ENCODE measurements at regions not wholly inside any gene's neighbourhood (a gene's known extent, or its start where the extent isn't known, plus 50 kb on each side); places are given as distances from the start of the nearest gene placed in this dataset.

DNA sequence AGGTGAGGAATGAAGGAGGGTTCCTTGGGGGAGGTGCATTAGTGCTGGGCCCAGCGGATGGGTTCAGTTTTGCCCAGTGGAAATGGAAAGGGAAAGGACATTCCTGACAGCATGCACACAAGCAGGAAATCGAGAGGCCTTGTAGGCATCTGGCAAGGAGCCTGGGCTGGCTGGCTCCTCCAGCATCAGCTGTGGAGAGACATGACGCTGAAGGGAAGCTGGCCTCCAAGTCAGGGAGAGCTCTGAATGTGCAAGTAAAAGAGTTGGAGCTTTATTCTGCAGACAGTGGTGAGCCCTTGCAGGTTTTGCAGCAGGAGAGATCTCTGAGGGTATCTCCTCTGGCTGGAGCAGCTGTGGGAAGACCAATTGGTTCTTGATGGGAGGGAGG, 154.3 kb downstream of the MRPL14 start:
- ChIA-PET POLR2A (interaction anchor here (0.7 to 0.9 kb wide), 2 partner anchors 27 to 294 kb away, joined by 3 read pairs; no protein-coding TSS in a partner anchor), CTCF (interaction anchor here (0.7 kb wide), 1 partner anchor 117 kb away, joined by 3 read pairs; no protein-coding TSS in a partner anchor), SMC1A (ENCODE audit: uncharacterized antibody, unreplicated experiment) (interaction anchor here (0.8 to 2.5 kb wide), 2 partner anchors 8 to 22 kb away, joined by 3 to 7 read pairs; no protein-coding TSS in a partner anchor), RAD21 (ENCODE audit: unreplicated experiment) (no interaction called here)
- WGBS (ENCODE audit: insufficient coverage, insufficient replicate concordance, low lambda C conversion rate, missing lambda C conversion rate): 62% methylated on average over 3 of the region's 3 CpGs
- intact Hi-C loops (cut with micrococcal nuclease; ENCODE audit: unreplicated experiment) (no loop called here), in situ Hi-C loops (cut with MboI) (no loop called here)
- TF ChIP-seq CREB1 (IDR thresholded peaks at IDR 0.05; ENCODE audit: low read depth): no peak
- TF ChIP-seq CBX5 (IDR thresholded peaks at IDR 0.05; ENCODE audit: low read depth): no peak
- TF ChIP-seq ZNF217 (IDR thresholded peaks at IDR 0.05): no peak
- no peak for TF ChIP-seq HSF1 (IDR thresholded peaks at IDR 0.05; ENCODE audit: low read depth, low read length)
- no peak for TF ChIP-seq FOXM1 (IDR thresholded peaks at IDR 0.05; ENCODE audit: low read depth, low read length)
- TF ChIP-seq KDM1A (IDR thresholded peaks at IDR 0.05; ENCODE audit: borderline replicate concordance): no peak
- no peak for TF ChIP-seq ELK1 (IDR thresholded peaks at IDR 0.05; ENCODE audit: low read depth, low read length)
- TF ChIP-seq BCL11A (IDR thresholded peaks at IDR 0.05; ENCODE audit: low read depth, low read length): no peak
- TF ChIP-seq ZBTB11 (CRISPR knock-in tag; IDR thresholded peaks at IDR 0.05): no peak
- no peak for TF ChIP-seq ZZZ3 (IDR thresholded peaks at IDR 0.05; ENCODE audit: control insufficient read depth, insufficient read length, low read depth)
- H4K20me1 ChIP-seq (ENCODE audit: control insufficient read depth, insufficient read depth): no peaks in the 10 kb centered on the region
- H3K9me3 ChIP-seq (replicated peaks; ENCODE audit: control insufficient read depth, insufficient read depth, low read length): no peaks in the 10 kb centered on the region; the same call in 2 of the 3 replicates
- H3K4me3 ChIP-seq: no peak overlapping the region
- no TSS peak for BruUV-seq (replicated peaks)
- no peaks in the 10 kb centered on the region for H3K36me3 ChIP-seq (ENCODE audit: control insufficient read depth in 2 of 2, insufficient read depth in 2 of 2, low read length in 1 of 2)
- ATAC-seq (no peak), FAIRE-seq (no peak), DNase-seq (ENCODE audit: low read depth, low spot score) (no peak)
- H3K27me3 ChIP-seq (replicated peaks in 1 of 2; ENCODE audit: control insufficient read depth in 2 of 2, insufficient read depth in 2 of 2, low read length in 1 of 2): no peaks in the 10 kb centered on the region
- H3K4me1 ChIP-seq (ENCODE audit: control insufficient read depth, insufficient read depth, low read length): peaks cover 10% of the 10 kb centered on the region
- H2AFZ ChIP-seq (ENCODE audit: control insufficient read depth, low read depth, low read length): no peak overlapping the region
- H3K27ac ChIP-seq (ENCODE audit: control insufficient read depth, insufficient read depth): no peak overlapping the region
- H3K79me2 ChIP-seq (ENCODE audit: control insufficient read depth, insufficient read depth, low read length): no peaks in the 10 kb centered on the region
- no peak overlapping the region for H3K4me2 ChIP-seq (ENCODE audit: control insufficient read depth, insufficient read depth)
- H3K9ac ChIP-seq (ENCODE audit: control insufficient read depth, insufficient read depth, low read length): no peak overlapping the region
